WERI-Rb-1 (cell line): ENCODE measurements at regions not wholly inside any gene's neighbourhood (a gene's known extent, or its start where the extent isn't known, plus 50 kb on each side); places are given as distances from the start of the nearest gene placed in this dataset.

Experiments
- DNase-seq: peaks from one replicate; pipeline ENCODE4 v3.0.0-alpha.2; 2020
- H3K27ac ChIP-seq: fragments of 250-450 bp; sonication (Bioruptor Pico); 2 replicates; pipeline ENCODE4 v1.5.1; 2020; ENCODE audit warnings: mild to moderate bottlenecking, moderate library complexity
- H3K27me3 ChIP-seq: fragments of 250-450 bp; sonication (Bioruptor Pico); 2 replicates; pipeline ENCODE4 v1.5.1; 2021; ENCODE audit warnings: mild to moderate bottlenecking, low read depth, moderate library complexity; ENCODE audit not compliant: insufficient read depth, severe bottlenecking
- H3K36me3 ChIP-seq: fragments of 250-450 bp; sonication (Bioruptor Pico); 2 replicates; pipeline ENCODE4 v1.5.1; 2020; ENCODE audit warnings: mild to moderate bottlenecking, moderate library complexity
- H3K4me3 ChIP-seq: 2 replicates; pipeline ENCODE4 v1.5.1; 2011; ENCODE audit warnings: low read depth, mild to moderate bottlenecking, control low read depth, low read length
- H3K9me3 ChIP-seq: fragments of 250-450 bp; sonication (Bioruptor Pico); 2 replicates; pipeline ENCODE4 v1.5.1; 2021; ENCODE audit warnings: mild to moderate bottlenecking, moderate library complexity; ENCODE audit not compliant: severe bottlenecking
- TF ChIP-seq, protein P1 (sequence below): IDR thresholded peaks from 2 replicates; pipeline ENCODE4 v1.5.1; 2011; ENCODE audit warnings: low read depth, mild to moderate bottlenecking, control low read depth, inconsistent platforms, low read length

DNA sequence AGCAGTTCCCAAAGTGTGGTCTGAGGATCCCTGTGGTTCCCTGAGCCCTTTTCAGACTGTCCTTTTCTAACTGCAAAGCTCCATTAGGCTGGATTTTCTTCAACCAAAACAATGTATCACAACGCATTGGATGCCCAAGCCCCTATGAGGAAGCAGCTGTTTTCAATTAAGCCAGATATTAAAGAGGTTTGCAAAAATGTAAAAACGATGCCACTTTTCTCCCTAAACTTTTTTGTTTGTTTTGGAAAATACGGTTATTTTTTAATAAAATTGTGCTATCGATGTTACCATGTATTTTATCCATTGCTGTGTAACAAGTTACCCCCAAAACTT lies 170.4 kb upstream of the BCOR start:
- TF ChIP-seq, protein P1, sequence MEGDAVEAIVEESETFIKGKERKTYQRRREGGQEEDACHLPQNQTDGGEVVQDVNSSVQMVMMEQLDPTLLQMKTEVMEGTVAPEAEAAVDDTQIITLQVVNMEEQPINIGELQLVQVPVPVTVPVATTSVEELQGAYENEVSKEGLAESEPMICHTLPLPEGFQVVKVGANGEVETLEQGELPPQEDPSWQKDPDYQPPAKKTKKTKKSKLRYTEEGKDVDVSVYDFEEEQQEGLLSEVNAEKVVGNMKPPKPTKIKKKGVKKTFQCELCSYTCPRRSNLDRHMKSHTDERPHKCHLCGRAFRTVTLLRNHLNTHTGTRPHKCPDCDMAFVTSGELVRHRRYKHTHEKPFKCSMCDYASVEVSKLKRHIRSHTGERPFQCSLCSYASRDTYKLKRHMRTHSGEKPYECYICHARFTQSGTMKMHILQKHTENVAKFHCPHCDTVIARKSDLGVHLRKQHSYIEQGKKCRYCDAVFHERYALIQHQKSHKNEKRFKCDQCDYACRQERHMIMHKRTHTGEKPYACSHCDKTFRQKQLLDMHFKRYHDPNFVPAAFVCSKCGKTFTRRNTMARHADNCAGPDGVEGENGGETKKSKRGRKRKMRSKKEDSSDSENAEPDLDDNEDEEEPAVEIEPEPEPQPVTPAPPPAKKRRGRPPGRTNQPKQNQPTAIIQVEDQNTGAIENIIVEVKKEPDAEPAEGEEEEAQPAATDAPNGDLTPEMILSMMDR = no peak
- Histone ChIP-seq H3K9me3 (no peaks in the 10 kb centered on the region), H3K4me3 (no peak overlapping the region), H3K27me3 (peaks cover 26% of the 10 kb centered on the region), H3K27ac (no peak overlapping the region), H3K36me3 (no peaks in the 10 kb centered on the region)
- no peak for DNase-seq

DNA sequence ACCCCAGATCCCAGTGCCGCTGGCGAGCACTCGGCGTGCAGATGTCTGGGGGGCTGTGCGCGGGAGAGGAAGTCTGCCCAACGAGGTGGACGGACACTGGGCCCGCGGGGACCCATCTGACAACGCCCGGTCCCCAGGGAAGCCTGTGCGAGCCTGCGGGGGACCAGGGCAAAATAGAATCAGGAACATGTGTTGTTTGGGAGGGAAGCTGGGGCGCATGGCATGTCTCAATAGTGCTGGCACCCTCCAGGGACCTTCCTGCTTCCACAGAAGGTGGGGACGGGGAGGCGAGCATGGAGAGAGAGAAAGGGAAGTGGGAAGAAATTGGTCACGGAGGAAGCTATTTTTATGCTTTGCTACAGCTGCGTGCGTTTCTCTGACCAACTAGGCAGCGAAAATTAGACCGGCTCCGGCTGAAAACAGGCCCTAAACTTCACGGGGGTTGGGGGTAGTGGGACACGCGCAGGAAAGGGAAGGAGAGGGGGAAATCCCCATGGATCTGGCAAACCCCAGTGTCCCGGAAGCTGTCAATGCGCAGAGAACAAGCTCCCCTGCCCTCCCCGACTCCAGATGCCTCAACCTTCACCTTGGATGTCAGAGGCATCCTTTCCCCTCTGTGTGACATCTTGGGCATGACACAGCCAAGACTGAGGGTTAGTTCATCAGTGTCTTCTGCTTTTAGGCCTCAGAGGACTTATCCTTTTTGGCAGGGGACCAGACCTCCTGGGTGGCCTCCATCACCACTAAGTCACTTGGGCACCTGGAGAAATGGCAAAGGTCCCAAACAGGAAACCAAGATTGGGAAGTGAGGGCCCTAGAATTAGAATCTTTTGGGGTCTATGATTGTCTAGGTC lies 169.8 kb upstream of the BCOR start:
- Histone ChIP-seq H3K27me3 (peaks cover 31% of the 10 kb centered on the region), H3K9me3 (no peaks in the 10 kb centered on the region), H3K27ac (peak overlapping the region; percentile 39), H3K36me3 (no peaks in the 10 kb centered on the region), H3K4me3 (peak overlapping the region; percentile 35)
- TF ChIP-seq, protein P1 = no peak
- no peak for DNase-seq

DNA sequence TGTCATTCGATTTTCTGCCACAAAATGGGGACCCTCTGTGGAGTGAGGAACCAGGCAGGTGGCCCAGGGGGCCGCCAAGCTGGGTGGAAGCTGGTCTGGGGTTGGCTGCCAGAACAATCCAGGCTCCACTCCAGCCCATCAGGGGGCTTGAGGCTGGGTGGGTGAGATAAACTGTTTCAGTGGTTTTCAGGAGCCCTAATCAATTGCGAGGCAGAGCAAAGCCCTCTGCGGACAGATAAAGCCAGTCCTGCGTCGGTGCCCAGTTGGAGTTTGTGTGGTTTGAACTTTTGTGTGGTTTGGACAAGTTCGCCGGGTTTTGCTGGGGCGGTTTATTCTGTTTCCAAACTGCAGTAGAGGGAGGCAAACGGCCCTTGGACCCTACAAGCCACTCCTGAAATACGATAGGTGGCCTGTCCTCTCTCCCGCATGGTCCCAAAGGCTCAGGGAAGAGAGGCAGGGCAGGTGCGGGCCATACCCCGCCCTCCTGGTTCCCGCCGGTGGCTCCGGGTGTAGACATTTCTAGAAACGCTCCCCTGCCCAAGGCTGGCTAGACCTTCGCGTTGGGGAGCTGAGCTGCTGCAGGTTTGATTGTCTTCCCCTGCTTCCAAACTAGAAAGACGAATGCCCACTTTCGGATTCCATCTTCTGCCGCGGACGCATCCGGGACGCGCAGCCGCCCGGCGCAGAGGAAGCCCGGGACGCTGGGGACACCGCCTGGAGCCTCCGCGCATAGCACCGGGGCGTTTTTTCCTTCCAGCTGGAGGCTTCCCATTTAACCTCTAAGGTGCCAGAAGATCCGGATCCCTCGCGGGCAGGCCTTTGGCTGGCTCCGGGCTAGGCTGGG lies 169.0 kb upstream of the BCOR start:
- Histone ChIP-seq H3K4me3 (peak overlapping the region; percentile 35), H3K27me3 (peaks cover 31% of the 10 kb centered on the region), H3K27ac (peak overlapping the region; percentile 39), H3K36me3 (no peaks in the 10 kb centered on the region), H3K9me3 (no peaks in the 10 kb centered on the region)
- TF ChIP-seq, protein P1 = peak; percentile 90
- DNase-seq = peak; percentile 81

DNA sequence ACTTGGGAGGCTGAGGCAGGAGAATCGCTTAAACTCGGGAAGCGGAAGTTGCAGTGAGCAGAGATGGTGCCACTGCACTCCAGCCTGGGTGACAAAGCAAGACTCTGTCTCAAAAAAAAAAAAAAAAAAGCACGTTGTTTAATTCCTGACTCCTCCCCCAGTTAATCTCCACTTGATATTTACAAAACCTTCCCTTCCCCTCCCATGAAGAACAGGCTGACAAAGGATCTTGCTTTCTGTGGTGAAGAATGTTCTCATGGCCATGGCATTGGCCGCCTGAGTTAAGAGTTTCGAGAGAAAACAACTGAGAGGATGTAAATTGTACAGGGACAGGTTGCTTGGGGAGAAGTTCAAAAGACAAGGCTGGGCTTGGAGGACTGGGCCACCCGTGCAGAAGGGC lies 168.2 kb upstream of the BCOR start:
- TF ChIP-seq, protein P1 = no peak
- peaks cover 4% of the 10 kb centered on the region for H3K9me3 ChIP-seq
- peaks cover 31% of the 10 kb centered on the region for H3K27me3 ChIP-seq
- no peak for DNase-seq
- H3K4me3 ChIP-seq = no peak overlapping the region
- H3K36me3 ChIP-seq = no peaks in the 10 kb centered on the region
- no peak overlapping the region for H3K27ac ChIP-seq

DNA sequence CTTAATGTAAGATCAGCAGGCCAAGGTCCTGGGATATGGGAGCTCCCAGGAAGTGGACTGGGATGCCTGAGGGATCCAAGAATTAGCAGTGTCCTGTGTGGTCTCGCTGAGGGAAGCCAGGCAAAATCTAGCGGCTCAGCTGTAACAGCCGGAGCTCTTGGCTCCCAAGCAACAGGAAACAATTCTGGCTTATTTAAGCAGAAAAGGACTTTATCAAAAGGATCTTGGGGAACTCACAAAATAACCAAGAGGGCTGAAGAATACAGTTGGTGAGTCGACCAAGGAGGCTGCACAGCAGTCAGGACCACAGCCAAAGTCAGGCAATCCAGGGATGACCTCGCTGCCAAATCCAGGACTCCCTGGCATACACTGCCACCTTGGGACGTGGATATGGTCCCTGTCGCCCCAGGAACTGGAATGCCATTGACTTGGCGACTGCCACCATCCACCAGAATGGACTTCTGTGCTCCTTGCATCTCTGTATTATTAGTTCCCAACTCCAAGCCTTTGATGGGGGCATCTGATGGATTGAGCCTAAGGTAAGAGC lies 165.3 kb upstream of the BCOR start:
- DNase-seq = no peak
- Histone ChIP-seq H3K36me3 (no peaks in the 10 kb centered on the region), H3K4me3 (no peak overlapping the region), H3K27me3 (peaks cover 37% of the 10 kb centered on the region), H3K27ac (no peak overlapping the region), H3K9me3 (peaks cover 4% of the 10 kb centered on the region)
- TF ChIP-seq, protein P1 = no peak
